AG04450 (cell line): ENCODE measurements at regions not wholly inside any gene's neighbourhood (a gene's known extent, or its start where the extent isn't known, plus 50 kb on each side); places are given as distances from the start of the nearest gene placed in this dataset.

ENCODE experiments used
- CTCF ChIA-PET: fragments of 300-600, 350-600 bp; formaldehyde crosslinking; extraction: SDS; loops from one replicate; lab custom pipeline; 2022; ENCODE audit warnings: antibody characterized with exemption, inconsistent platforms; lab: Charles Lee
- POLR2A ChIA-PET: fragments of 350-600 bp; formaldehyde crosslinking; extraction: SDS; loops from one replicate; lab custom pipeline; 2021; ENCODE audit warnings: antibody characterized with exemption, inconsistent platforms; lab: Yijun Ruan, JAX
- DNase-seq: peaks from one replicate; pipeline ENCODE4 v3.0.0-alpha.2; 2011; ENCODE audit warnings: low read depth, low spot score
- H3K27ac ChIP-seq: one replicate; pipeline ENCODE4 v1.5.1; 2012; ENCODE audit warnings: low read depth, low read length, control low read depth
- H3K27me3 ChIP-seq: one replicate; pipeline ENCODE4 v1.6.0; 2012; ENCODE audit warnings: low read length; ENCODE audit not compliant: control insufficient read depth, insufficient read depth
- H3K4me3 ChIP-seq: 2 replicates; pipeline ENCODE4 v1.5.1; 2011; ENCODE audit warnings: mild to moderate bottlenecking, low read depth, low read length, control low read depth
- H3K9me3 ChIP-seq: 2 replicates; pipeline ENCODE4 v1.5.1; 2012; ENCODE audit warnings: low read length; ENCODE audit not compliant: control insufficient read depth, insufficient read depth
- TF ChIP-seq, protein P1 (sequence below): IDR thresholded peaks from 2 replicates; pipeline ENCODE4 v1.5.1; 2011; ENCODE audit warnings: low read depth, low read length, control low read depth, inconsistent platforms

DNA sequence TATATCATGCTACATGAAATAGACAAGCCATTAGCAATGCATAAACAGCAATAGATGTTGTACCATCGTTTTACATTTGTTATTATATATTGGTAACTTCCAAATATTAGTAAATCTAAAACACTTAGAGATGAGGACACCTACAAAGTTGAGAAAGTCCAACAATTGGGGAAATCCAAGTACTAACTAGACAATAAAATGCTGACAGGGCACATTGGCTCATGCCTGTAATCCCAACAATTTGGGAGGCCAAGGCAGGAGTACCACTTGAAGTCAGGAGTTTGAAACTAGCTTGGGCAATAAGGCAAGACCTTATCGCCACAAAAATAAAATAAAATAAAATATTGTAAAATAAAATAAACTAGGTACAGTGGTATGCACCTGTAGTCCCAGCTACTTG, 1023.1 kb downstream of the SUCLG1 start:
- no peak overlapping the region for H3K4me3 ChIP-seq
- CTCF ChIA-PET, result no interaction called here
- no peak for DNase-seq
- TF ChIP-seq, protein P1, sequence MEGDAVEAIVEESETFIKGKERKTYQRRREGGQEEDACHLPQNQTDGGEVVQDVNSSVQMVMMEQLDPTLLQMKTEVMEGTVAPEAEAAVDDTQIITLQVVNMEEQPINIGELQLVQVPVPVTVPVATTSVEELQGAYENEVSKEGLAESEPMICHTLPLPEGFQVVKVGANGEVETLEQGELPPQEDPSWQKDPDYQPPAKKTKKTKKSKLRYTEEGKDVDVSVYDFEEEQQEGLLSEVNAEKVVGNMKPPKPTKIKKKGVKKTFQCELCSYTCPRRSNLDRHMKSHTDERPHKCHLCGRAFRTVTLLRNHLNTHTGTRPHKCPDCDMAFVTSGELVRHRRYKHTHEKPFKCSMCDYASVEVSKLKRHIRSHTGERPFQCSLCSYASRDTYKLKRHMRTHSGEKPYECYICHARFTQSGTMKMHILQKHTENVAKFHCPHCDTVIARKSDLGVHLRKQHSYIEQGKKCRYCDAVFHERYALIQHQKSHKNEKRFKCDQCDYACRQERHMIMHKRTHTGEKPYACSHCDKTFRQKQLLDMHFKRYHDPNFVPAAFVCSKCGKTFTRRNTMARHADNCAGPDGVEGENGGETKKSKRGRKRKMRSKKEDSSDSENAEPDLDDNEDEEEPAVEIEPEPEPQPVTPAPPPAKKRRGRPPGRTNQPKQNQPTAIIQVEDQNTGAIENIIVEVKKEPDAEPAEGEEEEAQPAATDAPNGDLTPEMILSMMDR, result no peak
- no peak overlapping the region for H3K27ac ChIP-seq
- POLR2A ChIA-PET, result no interaction called here
- no peaks in the 10 kb centered on the region for H3K27me3 ChIP-seq
- H3K9me3 ChIP-seq, result no peaks in the 10 kb centered on the region; the same call in 1 of the 2 replicates

- DNase-seq, result no peak
- Histone ChIP-seq H3K4me3 (no peak overlapping the region), H3K27me3 (no peaks in the 10 kb centered on the region), H3K27ac (no peak overlapping the region), H3K9me3 (peaks cover 2% of the 10 kb centered on the region; the same call in 1 of the 2 replicates)
- TF ChIP-seq, protein P1, result no peak
- POLR2A ChIA-PET, result no interaction called here
- CTCF ChIA-PET, result no interaction called here
These were observed 1038.1 kb downstream of the SUCLG1 start for GRCh38 chr2:83420993-83421392.

DNA sequence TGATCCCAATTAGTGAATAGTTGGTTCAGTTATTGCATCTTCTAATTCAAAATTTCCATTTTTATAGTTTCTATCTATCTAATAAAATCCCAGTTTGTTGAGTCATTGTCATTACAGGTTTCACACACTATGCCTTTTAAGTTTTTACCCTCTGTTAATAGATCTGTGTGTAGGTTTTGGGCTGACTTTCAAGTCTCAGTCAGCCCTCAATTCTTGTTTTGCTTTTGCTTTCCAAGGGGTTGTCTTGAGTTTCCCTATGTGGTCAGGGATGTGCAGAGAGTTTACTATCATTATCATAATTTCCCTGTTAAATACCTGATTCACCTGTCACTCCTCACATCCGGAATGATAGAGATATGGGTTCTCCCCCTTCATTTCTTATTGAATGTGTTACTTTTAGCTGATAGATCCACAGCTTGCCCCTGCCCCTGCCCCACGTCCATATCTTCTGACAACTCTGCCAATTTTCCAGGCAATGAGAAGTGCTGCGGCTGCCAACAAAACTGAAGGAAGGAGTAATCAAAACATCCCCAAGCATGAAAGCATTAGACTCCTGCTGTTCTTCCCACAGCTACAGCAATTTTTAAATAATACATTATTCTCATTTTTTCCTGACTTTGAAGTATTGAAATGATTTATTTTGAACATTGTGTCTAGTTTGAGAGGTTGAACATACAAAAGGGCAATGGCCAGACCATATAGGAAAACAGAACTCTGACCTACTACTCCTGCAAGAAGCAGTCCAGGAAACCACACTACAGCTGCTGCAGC, 1064.8 kb downstream of the SUCLG1 start:
- CTCF ChIA-PET, result no interaction called here
- DNase-seq, result no peak
- POLR2A ChIA-PET, result no interaction called here
- no peak overlapping the region for H3K4me3 ChIP-seq
- H3K9me3 ChIP-seq, result no peaks in the 10 kb centered on the region
- no peak overlapping the region for H3K27ac ChIP-seq
- TF ChIP-seq, protein P1, result no peak
- no peaks in the 10 kb centered on the region for H3K27me3 ChIP-seq

DNA sequence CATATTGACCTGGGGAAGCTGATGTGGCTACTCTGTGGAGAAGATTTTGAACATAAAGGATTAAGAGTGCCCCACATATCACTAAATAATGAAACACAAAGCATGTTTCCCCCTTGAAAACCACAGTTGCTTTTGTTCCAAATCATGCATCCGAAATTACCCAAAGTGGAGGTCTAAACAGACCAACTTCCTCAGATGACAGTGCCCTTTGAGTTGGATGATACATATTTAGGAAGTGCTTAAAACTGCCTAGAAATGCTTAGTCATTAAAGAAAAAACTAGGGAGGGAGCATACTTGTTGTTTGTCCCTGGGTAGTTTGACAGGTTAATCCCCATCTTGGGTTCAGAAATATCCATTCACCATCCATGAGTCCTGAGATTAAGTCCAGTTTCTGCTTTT, 1070.3 kb downstream of the SUCLG1 start:
- Histone ChIP-seq H3K9me3 (no peaks in the 10 kb centered on the region), H3K27ac (no peak overlapping the region), H3K4me3 (no peak overlapping the region), H3K27me3 (no peaks in the 10 kb centered on the region)
- DNase-seq, result no peak
- ChIA-PET POLR2A (no interaction called here), CTCF (no interaction called here)
- TF ChIP-seq, protein P1, result no peak

DNA sequence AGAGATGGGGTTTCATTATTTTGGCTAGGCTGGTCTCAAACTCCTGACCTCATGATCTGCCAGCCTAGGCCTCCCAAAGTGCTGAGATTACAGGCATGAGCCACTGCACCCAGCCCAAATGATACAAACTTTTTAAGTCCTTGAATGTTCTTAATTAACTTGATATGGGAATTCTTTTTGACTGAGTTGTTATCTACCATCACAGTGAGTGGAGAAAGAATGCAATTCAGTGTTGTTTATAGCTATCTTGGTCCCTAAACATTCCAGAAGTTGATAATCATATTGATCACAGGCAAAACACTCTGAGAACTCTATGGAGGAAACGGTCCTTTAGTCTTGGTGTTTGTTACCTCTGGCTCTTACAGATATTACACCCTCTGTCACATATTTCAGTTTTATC, 1072.5 kb downstream of the SUCLG1 start:
- Histone ChIP-seq H3K4me3 (no peak overlapping the region), H3K9me3 (no peaks in the 10 kb centered on the region), H3K27me3 (no peaks in the 10 kb centered on the region), H3K27ac (no peak overlapping the region)
- CTCF ChIA-PET, result no interaction called here
- no peak for DNase-seq
- TF ChIP-seq, protein P1, result no peak
- POLR2A ChIA-PET, result no interaction called here
